Epidermal melanocyte (primary cell): ENCODE measurements at regions not wholly inside any gene's neighbourhood (a gene's known extent, or its start where the extent isn't known, plus 50 kb on each side); places are given as distances from the start of the nearest gene placed in this dataset.

Experiments used
- DNase-seq: peaks from one replicate; pipeline ENCODE4 v3.0.0; 2011; ENCODE audit warnings: low spot score; ENCODE audit not compliant: insufficient read length

- no peak for DNase-seq
Measured at GRCh38 chr12:96132819-96133218, 61.4 kb upstream of the ELK3 start.

DNA sequence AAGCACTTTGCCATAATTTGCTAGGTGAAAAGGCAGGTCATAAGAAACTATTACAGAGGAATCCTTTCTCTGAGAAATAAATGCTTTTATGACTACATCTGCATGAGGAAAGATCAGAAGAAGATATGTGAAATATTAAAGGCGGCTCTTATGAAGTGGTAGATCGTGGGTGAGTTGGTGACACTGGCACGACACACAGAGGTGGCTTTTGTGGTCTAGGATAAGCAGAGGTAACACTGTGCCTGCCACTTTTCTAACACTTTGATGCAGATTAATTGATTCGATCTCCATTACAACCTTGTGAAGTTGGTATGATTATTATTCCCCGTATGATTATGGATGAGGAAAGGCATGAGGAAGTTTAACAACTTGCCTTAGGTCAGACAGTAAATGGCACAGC lies 60.0 kb upstream of the ELK3 start:
- no peak for DNase-seq

DNA sequence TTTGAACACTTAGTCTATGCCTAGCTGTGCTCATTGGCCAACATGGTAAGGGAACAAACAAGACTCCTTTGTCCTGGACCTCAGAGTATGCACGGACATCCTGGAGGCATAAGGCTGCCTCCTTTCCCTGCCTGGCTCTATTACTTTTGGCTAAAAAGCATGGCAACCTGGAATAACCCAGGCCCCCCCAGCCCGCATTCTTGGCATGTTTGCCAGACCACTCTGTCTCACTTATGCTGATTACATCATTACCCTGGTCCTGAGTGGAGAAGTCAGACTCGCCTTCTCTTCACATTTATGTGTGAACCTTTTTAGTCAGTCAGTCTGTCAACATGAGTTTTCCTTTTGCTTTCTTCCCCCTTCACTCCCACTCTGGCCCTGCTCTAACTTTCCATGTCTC lies 58.0 kb upstream of the ELK3 start:
- peak; percentile 50 for DNase-seq

GRCh38 chr12:96136725-96137378 lies 57.3 kb upstream of the ELK3 start:
- no peak for DNase-seq

- DNase-seq, result no peak
Measured at GRCh38 chr12:96140174-96140573, 54.0 kb upstream of the ELK3 start.

- no peak for DNase-seq
Measured at GRCh38 chr12:96141216-96141912, 52.8 kb upstream of the ELK3 start.

DNA sequence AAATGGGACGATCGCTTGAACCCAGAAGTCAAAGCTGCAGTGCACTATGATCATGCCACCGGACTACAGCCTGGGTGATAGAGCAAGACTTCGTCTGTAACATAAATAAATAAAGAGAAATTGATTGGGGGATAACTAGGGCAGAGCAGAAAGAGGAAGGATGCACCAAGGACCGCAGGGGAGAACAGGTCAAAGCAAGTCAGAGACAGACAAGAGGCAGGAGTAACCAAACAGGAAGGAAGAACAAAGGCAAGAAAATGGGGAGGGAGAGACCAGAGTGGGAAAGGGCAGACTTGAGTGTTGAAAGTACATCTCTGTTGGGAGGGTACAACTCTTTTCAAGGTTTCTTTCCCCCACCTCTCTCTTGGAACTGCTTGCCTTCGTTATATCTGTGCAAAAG lies 50.8 kb upstream of the ELK3 start:
- DNase-seq, result no peak

GRCh38 chr12:96143827-96144565 lies 50.2 kb upstream of the ELK3 start:
- no peak for DNase-seq
